Stimulated activated naive CD8-positive, alpha-beta T cell treated with anti-CD3 and anti-CD28 coated beads, Interleukin-15, Interleukin-2, amounts not matched to agents 100 U/mL and 50 U/mL, for 24 hours (primary cell): ENCODE measurements at regions not wholly inside any gene's neighbourhood (a gene's known extent, or its start where the extent isn't known, plus 50 kb on each side); places are given as distances from the start of the nearest gene placed in this dataset.

Experiments
- ATAC-seq: fragments of 150-1000 bp; cut with Tn5 transposase; one replicate; pipeline ENCODE4 v1.10.0; 2021
- DNase-seq: peaks from one replicate; pipeline ENCODE4 v3.0.0; 2021

- DNase-seq, result no peak
- no peak for ATAC-seq
Measured at GRCh38 chr9:99592834-99593574, 228.7 kb upstream of the NR4A3 start.

- peak; percentile 12 for ATAC-seq
- no peak for DNase-seq
Measured at GRCh38 chr9:99593610-99594009, 228.1 kb upstream of the NR4A3 start.

- ATAC-seq (peak; percentile 13), DNase-seq (no peak)
Measured at GRCh38 chr9:99594056-99594780, 227.5 kb upstream of the NR4A3 start.

DNA sequence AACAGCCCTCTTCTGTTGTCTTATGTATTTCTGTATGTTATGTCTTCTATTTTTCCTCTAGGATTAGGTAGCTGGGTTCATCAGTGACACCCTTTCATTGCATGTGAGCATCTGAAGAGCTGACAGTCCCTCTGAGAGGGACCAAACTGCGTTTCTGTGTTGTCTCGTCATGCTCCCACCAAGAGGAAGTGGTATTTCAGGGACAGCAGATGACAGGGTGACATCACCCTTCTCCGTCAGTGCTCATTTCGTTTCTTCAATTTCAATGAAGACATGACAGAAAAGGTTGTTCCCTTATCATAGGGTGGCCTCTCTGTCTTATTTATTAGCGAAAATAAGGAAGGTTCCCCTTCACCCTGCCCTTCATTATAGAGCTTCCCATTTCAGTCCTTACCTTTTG lies 225.9 kb upstream of the NR4A3 start:
- ATAC-seq (peak; percentile 68), DNase-seq (peak; percentile 17)

GRCh38 chr9:99601571-99602111 lies 220.0 kb upstream of the NR4A3 start:
- DNase-seq, result no peak
- ATAC-seq, result no peak

GRCh38 chr9:99602854-99603253 lies 218.8 kb upstream of the NR4A3 start:
- ATAC-seq (no peak), DNase-seq (no peak)

DNA sequence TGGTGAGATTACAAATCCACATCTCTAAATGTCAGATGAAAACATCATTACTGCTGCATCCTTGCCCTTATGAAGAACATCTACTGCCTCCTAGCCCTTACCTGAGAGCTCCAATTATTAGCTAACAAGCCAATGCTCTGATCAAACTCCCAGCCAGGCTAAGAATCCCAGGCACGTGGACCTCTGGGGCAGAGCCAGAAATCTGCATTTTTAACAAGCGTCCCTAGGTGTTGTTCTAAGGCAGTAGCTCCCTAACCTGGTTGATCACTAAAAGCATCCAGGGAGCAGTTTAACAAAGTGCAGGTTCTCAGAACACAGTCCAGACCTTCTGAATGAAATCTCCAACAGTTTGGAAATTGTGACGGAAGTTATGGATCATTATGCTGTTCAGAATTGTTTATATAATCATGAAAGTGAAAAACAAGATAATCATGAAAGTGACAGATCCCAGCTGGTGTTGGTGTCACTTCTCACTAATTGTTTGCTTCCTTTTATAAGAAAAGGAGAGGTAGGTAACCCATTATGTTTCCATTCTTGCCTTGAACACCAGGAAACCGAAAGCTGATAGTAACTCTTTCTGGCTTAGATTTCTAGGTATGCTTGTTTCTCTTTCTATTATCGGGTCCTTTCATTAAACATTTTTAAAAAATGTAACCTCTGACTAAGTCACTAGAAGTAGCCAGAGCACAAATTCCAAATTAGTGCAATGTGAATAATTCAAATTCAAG lies 216.5 kb upstream of the NR4A3 start:
- ATAC-seq, result no peak
- DNase-seq, result no peak

- ATAC-seq, result no peak
- no peak for DNase-seq
Measured at GRCh38 chr9:99606296-99606695, 215.4 kb upstream of the NR4A3 start.

GRCh38 chr9:99606957-99607356 lies 214.7 kb upstream of the NR4A3 start:
- no peak for ATAC-seq
- DNase-seq, result no peak

DNA sequence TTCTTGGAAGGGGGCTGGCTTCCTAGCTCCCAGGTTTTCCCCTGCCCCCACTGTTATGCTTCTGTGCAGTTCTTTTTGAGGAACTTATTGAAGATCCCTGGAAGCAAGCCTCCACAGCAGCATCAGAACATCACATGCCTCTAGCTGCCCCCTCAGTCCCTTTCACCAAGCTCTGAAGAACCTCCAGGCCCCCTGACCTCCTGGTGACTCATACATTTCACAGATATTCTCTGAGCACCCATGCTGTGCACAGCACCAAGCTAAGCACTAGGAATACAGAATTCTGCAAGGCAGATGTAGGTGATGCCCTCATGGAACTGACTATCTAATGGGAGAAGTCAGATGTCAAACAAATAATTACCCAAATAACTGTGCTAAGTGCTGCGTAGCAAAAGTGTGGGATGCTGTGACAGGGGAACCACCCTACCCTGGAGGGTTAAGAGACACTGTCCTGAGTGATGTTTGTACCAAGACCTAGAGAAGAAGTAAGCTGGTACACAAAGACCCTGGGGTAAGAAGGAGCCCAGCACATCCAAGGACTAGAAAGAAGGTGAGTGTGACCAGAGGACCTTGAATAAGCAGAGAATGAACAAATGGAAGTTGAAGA lies 213.7 kb upstream of the NR4A3 start:
- no peak for DNase-seq
- no peak for ATAC-seq

- ATAC-seq, result no peak
- DNase-seq, result no peak
Measured at GRCh38 chr9:99614341-99614740, 207.3 kb upstream of the NR4A3 start.

GRCh38 chr9:99621040-99621439 lies 200.6 kb upstream of the NR4A3 start:
- no peak for DNase-seq
- ATAC-seq, result no peak

GRCh38 chr9:99622679-99623078 lies 199.0 kb upstream of the NR4A3 start:
- ATAC-seq (no peak), DNase-seq (no peak)

- ATAC-seq, result no peak
Measured at GRCh38 chr9:99623780-99624364, 197.8 kb upstream of the NR4A3 start.

GRCh38 chr9:99624499-99625233 lies 197.0 kb upstream of the NR4A3 start:
- no peak for DNase-seq
- no peak for ATAC-seq

More at GRCh38 chr9:99623780-99624364, 197.8 kb upstream of the NR4A3 start:
- DNase-seq, result no peak

- DNase-seq, result no peak
- ATAC-seq, result no peak
Measured at GRCh38 chr9:99626426-99626825, 195.3 kb upstream of the NR4A3 start.

DNA sequence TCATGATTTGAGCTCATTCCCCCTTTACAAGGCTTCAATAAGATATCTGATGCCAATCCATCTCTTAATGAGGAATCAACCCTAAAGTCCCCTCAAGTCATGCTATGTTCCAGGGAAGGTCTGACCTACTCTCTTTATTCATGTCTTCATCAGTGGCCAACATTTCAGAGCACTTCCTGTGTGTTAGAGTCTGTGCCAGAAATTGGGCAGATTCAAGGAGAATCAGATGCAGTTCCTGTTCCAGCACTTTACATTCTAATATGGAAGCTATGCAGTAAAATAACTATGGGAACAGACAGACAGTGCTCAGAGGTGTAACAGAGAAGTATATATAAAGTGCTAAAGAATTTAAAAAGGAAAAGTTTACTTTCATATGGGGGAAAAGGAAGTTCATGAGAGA lies 193.4 kb upstream of the NR4A3 start:
- DNase-seq, result no peak
- ATAC-seq, result no peak

DNA sequence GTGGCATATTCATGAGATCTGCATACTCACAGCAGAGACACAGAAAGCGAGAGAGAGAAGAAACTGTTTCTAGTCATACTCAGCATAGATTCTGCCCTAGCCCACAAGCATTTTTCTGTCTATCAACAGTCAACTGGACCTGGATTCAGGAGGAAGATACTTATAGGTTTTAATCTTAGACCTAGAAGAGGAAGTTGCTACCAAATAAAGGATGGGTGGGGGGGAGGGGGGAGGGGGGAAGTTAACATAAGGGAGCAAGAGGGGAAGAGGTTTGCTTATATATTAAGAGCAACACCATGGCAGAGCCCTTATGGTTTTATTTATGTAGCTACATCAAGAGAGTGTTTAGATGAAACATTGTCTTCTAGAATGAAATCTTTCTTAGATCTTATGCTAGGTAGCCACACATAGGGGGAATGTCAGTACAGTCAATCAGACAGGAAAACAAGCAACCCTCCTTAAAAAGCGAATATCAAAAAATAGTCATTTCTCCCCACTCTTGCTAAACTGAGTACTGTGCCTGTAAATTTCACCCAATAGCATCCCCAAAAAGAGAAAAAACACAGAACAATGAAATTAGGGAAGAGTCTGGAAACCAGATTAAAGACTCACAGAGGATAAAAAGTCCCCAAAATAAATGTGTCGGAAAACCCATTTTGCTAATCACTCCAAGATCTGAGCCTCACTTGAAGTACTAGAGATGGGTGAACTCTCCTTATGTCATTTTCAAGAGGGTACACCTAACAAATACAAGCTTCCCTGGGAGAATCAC lies 192.7 kb upstream of the NR4A3 start:
- ATAC-seq, result no peak
- no peak for DNase-seq

- ATAC-seq, result no peak
- DNase-seq, result no peak
Measured at GRCh38 chr9:99632349-99633038, 189.2 kb upstream of the NR4A3 start.

- DNase-seq, result no peak
- ATAC-seq, result no peak
Measured at GRCh38 chr9:99633265-99633664, 188.4 kb upstream of the NR4A3 start.
